ENCODE measurements at regions not wholly inside any gene's neighbourhood (a gene's known extent, or its start where the extent isn't known, plus 50 kb on each side); places are given as distances from the start of the nearest gene placed in this dataset.

GRCh38 chr1:224565611-224566406 lies 50.3 kb upstream of the CNIH3 start:
- Mint-ChIP-seq H3K27ac (peak overlapping the region in 1 of 10 donors; percentile 63), H3K9me3 (peaks cover 0 to 6% (median 0%) of the 10 kb centered on the region in 9 donors), H3K4me3 (no peak overlapping the region), H3K4me1 (no peaks in the 10 kb centered on the region), H3K27me3 (peaks cover 0 to 4% (median 0%) of the 10 kb centered on the region in 5 donors), H3K36me3 (peaks cover 0 to under 1% (median 0%) of the 10 kb centered on the region in 3 donors)
- DNase-seq (no peak), ATAC-seq (no peak)
- POLR2A ChIA-PET: no interaction called here
